GM19025 (cell line): ENCODE measurements at regions not wholly inside any gene's neighbourhood (a gene's known extent, or its start where the extent isn't known, plus 50 kb on each side); places are given as distances from the start of the nearest gene placed in this dataset.

Source experiments
- ATAC-seq: cut with Tn5 transposase; IDR thresholded peaks from one replicate; pipeline ENCODE4 v1.9.1; 2021; ENCODE audit warnings: mild to moderate bottlenecking, low read depth, moderate library complexity; ENCODE audit not compliant: unreplicated experiment

- ATAC-seq, result no peak
Observed at GRCh38 chr18:40072761-40073160, 1882.3 kb upstream of the PIK3C3 start.

GRCh38 chr18:40066368-40066767, 1888.7 kb upstream of the PIK3C3 start:
- no peak for ATAC-seq

GRCh38 chr18:40063488-40063887, 1891.5 kb upstream of the PIK3C3 start:
- no peak for ATAC-seq

GRCh38 chr18:40061086-40061485, 1893.9 kb upstream of the PIK3C3 start:
- ATAC-seq, result no peak

- no peak for ATAC-seq
Observed at GRCh38 chr18:40060562-40060961, 1894.5 kb upstream of the PIK3C3 start.

GRCh38 chr18:40058811-40059570, 1896.0 kb upstream of the PIK3C3 start:
- no peak for ATAC-seq

GRCh38 chr18:40056079-40056692, 1898.8 kb upstream of the PIK3C3 start:
- no peak for ATAC-seq

GRCh38 chr18:40055262-40055661, 1899.8 kb upstream of the PIK3C3 start:
- no peak for ATAC-seq

GRCh38 chr18:40049716-40050115, 1905.3 kb upstream of the PIK3C3 start:
- no peak for ATAC-seq

GRCh38 chr18:40048886-40049650, 1906.0 kb upstream of the PIK3C3 start:
- no peak for ATAC-seq

GRCh38 chr18:40048253-40048652, 1906.8 kb upstream of the PIK3C3 start:
- ATAC-seq, result no peak

GRCh38 chr18:40046596-40046995, 1908.4 kb upstream of the PIK3C3 start:
- ATAC-seq, result no peak

GRCh38 chr18:40041951-40042350, 1913.1 kb upstream of the PIK3C3 start:
- no peak for ATAC-seq

- ATAC-seq, result no peak
Observed at GRCh38 chr18:40040574-40040973, 1914.5 kb upstream of the PIK3C3 start.

GRCh38 chr18:40037356-40037755, 1917.7 kb upstream of the PIK3C3 start:
- ATAC-seq, result no peak

- no peak for ATAC-seq
Observed at GRCh38 chr18:40036861-40037260, 1918.2 kb upstream of the PIK3C3 start.

GRCh38 chr18:40035966-40036365, 1919.1 kb upstream of the PIK3C3 start:
- ATAC-seq, result no peak

- ATAC-seq, result no peak
Observed at GRCh38 chr18:40032076-40032475, 1923.0 kb upstream of the PIK3C3 start.

GRCh38 chr18:40031435-40031834, 1923.6 kb upstream of the PIK3C3 start:
- ATAC-seq, result no peak

- no peak for ATAC-seq
Observed at GRCh38 chr18:40019797-40020392, 1935.1 kb upstream of the PIK3C3 start.

GRCh38 chr18:40018266-40018665, 1936.8 kb upstream of the PIK3C3 start:
- ATAC-seq, result no peak
